ENCODE measurements at regions not wholly inside any gene's neighbourhood (a gene's known extent, or its start where the extent isn't known, plus 50 kb on each side); places are given as distances from the start of the nearest gene placed in this dataset.

DNA sequence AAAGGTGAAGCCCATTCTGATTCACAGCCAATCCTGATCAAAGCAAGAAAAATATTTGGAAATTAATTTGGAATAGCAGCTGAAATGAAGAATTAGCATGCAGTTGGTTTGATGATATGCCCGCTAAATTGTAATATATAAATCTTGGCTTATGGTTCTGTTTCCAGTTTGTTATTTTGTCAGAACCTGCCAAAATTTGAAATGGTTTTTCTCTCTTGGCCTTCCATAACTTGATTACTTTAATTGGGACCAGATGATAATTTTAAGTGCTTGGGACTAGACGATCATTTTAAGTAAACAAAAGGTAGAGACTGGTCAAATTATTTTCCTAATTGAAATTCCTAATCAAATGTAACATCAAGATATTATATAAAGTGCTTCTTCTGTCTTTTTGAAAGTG lies 842.4 kb downstream of the TBL1XR1 start:
- Histone ChIP-seq H3K4me1 (ENCODE audit: insufficient read depth, insufficient read length) (no peaks in the 10 kb centered on the region), H3K9me3 (ENCODE audit: insufficient read depth, low read length) (no peaks in the 10 kb centered on the region), H3K9ac (ENCODE audit: insufficient read length, low read depth) (no peak overlapping the region), H3K27me3 (ENCODE audit: insufficient read depth, insufficient read length) (no peaks in the 10 kb centered on the region), H3K4me3 (ENCODE audit: insufficient read length, low read depth) (no peak overlapping the region), H3K36me3 (ENCODE audit: insufficient read depth, insufficient read length, low read length) (no peaks in the 10 kb centered on the region)
- TF ChIP-seq YY1 (IDR thresholded peaks at IDR 0.05; ENCODE audit: insufficient read depth, insufficient read length) (no peak), ZNF274 (IDR thresholded peaks at IDR 0.05; ENCODE audit: low read depth, low read length) (no peak), SUZ12 (IDR thresholded peaks at IDR 0.05; ENCODE audit: extremely low read depth, insufficient read depth, insufficient read length) (no peak)
- no peak for DNase-seq (ENCODE audit: low read depth, low spot score)

DNA sequence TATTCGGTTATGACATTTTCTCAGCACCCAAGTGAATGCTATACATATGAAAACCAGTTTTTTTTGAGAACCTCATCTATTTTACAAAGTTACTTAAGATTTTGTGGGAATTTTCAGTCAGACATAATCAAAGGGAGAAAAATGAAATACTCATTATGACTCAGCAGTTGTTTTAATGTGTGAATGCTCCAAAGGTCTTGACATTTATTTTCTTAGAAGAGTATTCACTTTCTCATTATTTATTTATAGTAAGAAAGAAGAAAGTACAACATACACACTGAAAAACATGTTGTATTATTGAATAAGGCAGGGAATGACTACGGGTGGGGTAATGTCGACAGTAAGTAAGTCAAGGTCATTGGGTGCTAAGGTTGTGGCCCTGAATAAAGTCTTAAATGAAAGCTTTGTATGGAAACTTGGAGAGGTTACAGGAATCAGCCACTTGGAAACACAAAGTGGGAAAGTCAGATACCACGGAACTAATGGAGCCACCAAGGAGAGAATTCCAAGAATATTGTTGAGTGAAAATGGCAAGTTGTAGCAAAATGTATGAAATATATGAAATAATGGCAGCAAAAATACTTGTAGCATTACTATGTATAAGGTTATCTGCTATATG lies 844.5 kb downstream of the TBL1XR1 start:
- TF ChIP-seq YY1 (IDR thresholded peaks at IDR 0.05; ENCODE audit: insufficient read depth, insufficient read length) (no peak), SUZ12 (IDR thresholded peaks at IDR 0.05; ENCODE audit: extremely low read depth, insufficient read depth, insufficient read length) (no peak), ZNF274 (IDR thresholded peaks at IDR 0.05; ENCODE audit: low read depth, low read length) (no peak)
- Histone ChIP-seq H3K4me3 (ENCODE audit: insufficient read length, low read depth) (no peak overlapping the region), H3K4me1 (ENCODE audit: insufficient read depth, insufficient read length) (no peaks in the 10 kb centered on the region), H3K27me3 (ENCODE audit: insufficient read depth, insufficient read length) (no peaks in the 10 kb centered on the region), H3K36me3 (ENCODE audit: insufficient read depth, insufficient read length, low read length) (no peaks in the 10 kb centered on the region), H3K9me3 (ENCODE audit: insufficient read depth, low read length) (no peaks in the 10 kb centered on the region), H3K9ac (ENCODE audit: insufficient read length, low read depth) (no peak overlapping the region)
- no peak for DNase-seq (ENCODE audit: low read depth, low spot score)

DNA sequence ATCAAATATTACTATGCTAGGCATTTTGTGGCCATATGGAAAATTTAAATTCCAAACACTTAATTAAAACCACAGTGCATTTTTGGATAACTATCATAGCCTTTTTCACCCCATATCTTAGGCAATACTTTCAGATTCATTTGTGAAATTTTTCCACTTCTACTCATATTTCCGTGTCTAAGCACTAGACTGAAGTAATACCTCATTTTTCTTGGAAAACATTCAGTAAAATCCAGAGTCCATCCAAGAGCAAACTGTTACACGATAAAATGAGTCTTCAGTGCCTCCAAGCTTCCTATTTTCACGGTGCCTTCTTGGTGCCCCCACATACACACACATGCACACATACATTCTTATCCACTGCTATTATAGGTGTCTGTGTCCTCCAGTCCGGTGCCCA lies 845.9 kb downstream of the TBL1XR1 start:
- Histone ChIP-seq H3K36me3 (ENCODE audit: insufficient read depth, insufficient read length, low read length) (no peaks in the 10 kb centered on the region), H3K9me3 (ENCODE audit: insufficient read depth, low read length) (no peaks in the 10 kb centered on the region), H3K9ac (ENCODE audit: insufficient read length, low read depth) (no peak overlapping the region), H3K4me3 (ENCODE audit: insufficient read length, low read depth) (no peak overlapping the region), H3K27me3 (ENCODE audit: insufficient read depth, insufficient read length) (no peaks in the 10 kb centered on the region), H3K4me1 (ENCODE audit: insufficient read depth, insufficient read length) (no peaks in the 10 kb centered on the region)
- TF ChIP-seq SUZ12 (IDR thresholded peaks at IDR 0.05; ENCODE audit: extremely low read depth, insufficient read depth, insufficient read length) = no peak
- TF ChIP-seq YY1 (IDR thresholded peaks at IDR 0.05; ENCODE audit: insufficient read depth, insufficient read length) = no peak
- TF ChIP-seq ZNF274 (IDR thresholded peaks at IDR 0.05; ENCODE audit: low read depth, low read length) = no peak
- no peak for DNase-seq (ENCODE audit: low read depth, low spot score)

DNA sequence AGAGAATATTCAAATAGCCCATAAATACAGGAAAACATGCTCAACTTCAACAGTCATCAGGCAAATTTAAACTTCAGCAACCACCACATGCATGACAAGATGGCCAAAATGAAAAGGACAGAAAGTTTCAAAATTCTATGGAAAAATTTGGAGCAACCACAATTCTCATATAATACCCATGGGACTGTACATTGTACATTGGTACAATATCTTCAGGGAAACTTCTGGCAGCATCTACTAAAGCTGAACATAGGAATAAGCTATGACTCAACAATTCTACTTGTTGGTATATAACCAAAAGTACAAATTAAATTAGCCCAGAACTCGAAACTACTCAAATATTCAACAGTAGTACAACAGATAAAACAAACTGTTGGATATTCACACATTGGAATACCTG lies 847.6 kb downstream of the TBL1XR1 start:
- Histone ChIP-seq H3K4me1 (ENCODE audit: insufficient read depth, insufficient read length) (peaks cover 3% of the 10 kb centered on the region), H3K27me3 (ENCODE audit: insufficient read depth, insufficient read length) (no peaks in the 10 kb centered on the region), H3K4me3 (ENCODE audit: insufficient read length, low read depth) (no peak overlapping the region), H3K9me3 (ENCODE audit: insufficient read depth, low read length) (no peaks in the 10 kb centered on the region), H3K9ac (ENCODE audit: insufficient read length, low read depth) (no peak overlapping the region), H3K36me3 (ENCODE audit: insufficient read depth, insufficient read length, low read length) (no peaks in the 10 kb centered on the region)
- no peak for TF ChIP-seq ZNF274 (IDR thresholded peaks at IDR 0.05; ENCODE audit: low read depth, low read length)
- TF ChIP-seq SUZ12 (IDR thresholded peaks at IDR 0.05; ENCODE audit: extremely low read depth, insufficient read depth, insufficient read length) = no peak
- no peak for TF ChIP-seq YY1 (IDR thresholded peaks at IDR 0.05; ENCODE audit: insufficient read depth, insufficient read length)
- DNase-seq (ENCODE audit: low read depth, low spot score) = no peak

DNA sequence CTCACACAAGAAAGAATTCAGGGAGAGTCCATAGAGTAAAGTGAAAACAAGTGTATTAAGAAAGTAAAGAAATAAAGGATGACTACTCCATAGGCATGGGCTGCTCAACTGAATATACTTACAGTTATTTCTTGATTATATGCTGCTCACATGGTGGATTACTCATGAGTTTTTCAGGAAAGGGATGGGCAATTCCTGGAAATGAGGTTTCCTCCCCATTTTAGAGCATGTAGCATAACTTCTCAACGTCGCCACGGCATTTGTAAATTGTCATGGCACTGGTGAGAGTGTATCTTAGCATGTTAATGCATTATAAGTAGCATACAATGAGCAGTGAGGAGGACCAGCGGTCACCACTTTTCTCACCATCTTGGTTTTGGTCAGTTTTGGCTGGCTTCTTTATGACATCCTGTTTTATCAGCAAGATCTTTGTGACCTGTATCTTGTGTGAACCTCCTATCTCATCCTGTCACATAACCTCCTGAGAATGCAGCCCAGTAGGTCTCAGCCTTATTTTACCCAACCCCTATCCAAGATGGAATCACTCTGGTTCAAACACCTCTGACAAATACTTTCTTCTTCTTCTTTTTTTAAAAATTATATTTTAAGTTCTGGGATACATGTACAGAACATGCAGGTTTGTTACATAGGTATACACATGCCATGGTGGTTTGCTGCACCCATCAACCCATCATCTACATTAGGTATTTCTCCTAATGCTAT lies 849.7 kb downstream of the TBL1XR1 start:
- TF ChIP-seq ZNF274 (IDR thresholded peaks at IDR 0.05; ENCODE audit: low read depth, low read length) = no peak
- no peak for TF ChIP-seq YY1 (IDR thresholded peaks at IDR 0.05; ENCODE audit: insufficient read depth, insufficient read length)
- TF ChIP-seq SUZ12 (IDR thresholded peaks at IDR 0.05; ENCODE audit: extremely low read depth, insufficient read depth, insufficient read length) = no peak

DNA sequence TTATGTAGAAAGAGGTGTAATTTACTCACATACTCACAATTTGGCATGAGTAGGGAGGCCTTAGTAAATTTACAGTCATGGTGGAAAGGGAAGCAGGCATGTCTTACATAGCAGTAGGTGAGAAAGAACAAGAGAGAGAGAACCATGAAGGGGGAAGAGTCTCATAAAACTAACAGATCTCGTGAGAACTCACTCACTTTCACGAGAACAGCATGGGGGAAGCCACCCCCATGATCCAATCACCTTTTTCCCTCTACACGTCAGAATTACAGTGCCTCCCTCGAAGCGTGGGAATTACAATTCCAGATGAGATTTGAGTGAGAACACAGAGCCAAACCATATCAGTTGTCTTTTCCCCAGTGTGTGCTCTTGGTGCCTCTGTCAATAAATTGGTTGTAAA lies 855.3 kb downstream of the TBL1XR1 start:
- TF ChIP-seq ZNF274 (IDR thresholded peaks at IDR 0.05; ENCODE audit: low read depth, low read length) = no peak
- no peak for TF ChIP-seq YY1 (IDR thresholded peaks at IDR 0.05; ENCODE audit: insufficient read depth, insufficient read length)
- TF ChIP-seq SUZ12 (IDR thresholded peaks at IDR 0.05; ENCODE audit: extremely low read depth, insufficient read depth, insufficient read length) = no peak
- no peak for DNase-seq (ENCODE audit: low read depth, low spot score)
- Histone ChIP-seq H3K36me3 (ENCODE audit: insufficient read depth, insufficient read length, low read length) (no peaks in the 10 kb centered on the region), H3K9me3 (ENCODE audit: insufficient read depth, low read length) (peaks cover 4% of the 10 kb centered on the region; the same call in 1 of the 2 replicates), H3K4me3 (ENCODE audit: insufficient read length, low read depth) (no peak overlapping the region), H3K9ac (ENCODE audit: insufficient read length, low read depth) (no peak overlapping the region), H3K27me3 (ENCODE audit: insufficient read depth, insufficient read length) (no peaks in the 10 kb centered on the region), H3K4me1 (ENCODE audit: insufficient read depth, insufficient read length) (peaks cover 3% of the 10 kb centered on the region)

More for the DNA sequence above, 849.7 kb downstream of the TBL1XR1 start:
- H3K9ac ChIP-seq (ENCODE audit: insufficient read length, low read depth) = no peak overlapping the region
- no peaks in the 10 kb centered on the region for H3K36me3 ChIP-seq (ENCODE audit: insufficient read depth, insufficient read length, low read length)
- DNase-seq (ENCODE audit: low read depth, low spot score) = no peak
- peaks cover 3% of the 10 kb centered on the region for H3K4me1 ChIP-seq (ENCODE audit: insufficient read depth, insufficient read length)
- no peak overlapping the region for H3K4me3 ChIP-seq (ENCODE audit: insufficient read length, low read depth)
- H3K27me3 ChIP-seq (ENCODE audit: insufficient read depth, insufficient read length) = no peaks in the 10 kb centered on the region
- H3K9me3 ChIP-seq (ENCODE audit: insufficient read depth, low read length) = no peaks in the 10 kb centered on the region

DNA sequence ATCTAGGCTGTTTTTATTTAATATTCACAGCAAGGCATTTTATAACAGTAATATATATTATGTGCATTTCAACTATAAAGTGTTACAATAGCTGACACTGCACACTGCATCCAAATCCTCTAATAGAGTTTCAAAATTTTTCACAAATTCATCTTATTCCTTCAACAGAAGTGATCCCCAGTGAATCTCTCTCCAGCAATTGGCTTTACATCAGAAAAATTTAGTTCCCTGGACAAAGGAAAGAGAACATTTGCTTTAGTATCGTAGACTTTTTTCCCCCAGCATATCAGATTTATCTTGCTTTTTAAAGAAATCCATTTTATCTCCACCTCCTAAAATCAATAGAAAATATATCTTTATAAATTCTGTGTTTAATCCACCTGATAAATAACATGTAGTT lies 868.6 kb downstream of the TBL1XR1 start:
- Histone ChIP-seq H3K9me3 (ENCODE audit: insufficient read depth, low read length) (no peaks in the 10 kb centered on the region), H3K36me3 (ENCODE audit: insufficient read depth, insufficient read length, low read length) (no peaks in the 10 kb centered on the region), H3K4me1 (ENCODE audit: insufficient read depth, insufficient read length) (peaks cover 3% of the 10 kb centered on the region), H3K9ac (ENCODE audit: insufficient read length, low read depth) (no peak overlapping the region), H3K27me3 (ENCODE audit: insufficient read depth, insufficient read length) (no peaks in the 10 kb centered on the region), H3K4me3 (ENCODE audit: insufficient read length, low read depth) (no peak overlapping the region)
- TF ChIP-seq ZNF274 (IDR thresholded peaks at IDR 0.05; ENCODE audit: low read depth, low read length) (no peak), SUZ12 (IDR thresholded peaks at IDR 0.05; ENCODE audit: extremely low read depth, insufficient read depth, insufficient read length) (no peak), YY1 (IDR thresholded peaks at IDR 0.05; ENCODE audit: insufficient read depth, insufficient read length) (no peak)
- DNase-seq (ENCODE audit: low read depth, low spot score) = no peak
